Activated T-helper 1 cell treated with anti-CD3 and anti-CD28 coated beads, Interleukin-2, amount 50 U/mL, for 16 hours (primary cell): ENCODE measurements at regions not wholly inside any gene's neighbourhood (a gene's known extent, or its start where the extent isn't known, plus 50 kb on each side); places are given as distances from the start of the nearest gene placed in this dataset.
"Not testable (repeated sequence)": the region's sequence is repeated elsewhere in the genome, so short reads cannot be mapped to it uniquely, and the experiment has no call there.

Experiments used
- DNase-seq, 2 donors: peaks; one replicate each; pipeline ENCODE4 v3.0.0-alpha.2; 2020; ENCODE audit warnings: low read depth in 1 of 2, low spot score in 1 of 2

GRCh38 chr4:180310616-180311015, 1932.6 kb upstream of the TENM3 start:
- no peak for DNase-seq

GRCh38 chr4:180314972-180315371, 1928.2 kb upstream of the TENM3 start:
- no peak for DNase-seq

GRCh38 chr4:180330521-180330920, 1912.7 kb upstream of the TENM3 start:
- DNase-seq: no peak

DNA sequence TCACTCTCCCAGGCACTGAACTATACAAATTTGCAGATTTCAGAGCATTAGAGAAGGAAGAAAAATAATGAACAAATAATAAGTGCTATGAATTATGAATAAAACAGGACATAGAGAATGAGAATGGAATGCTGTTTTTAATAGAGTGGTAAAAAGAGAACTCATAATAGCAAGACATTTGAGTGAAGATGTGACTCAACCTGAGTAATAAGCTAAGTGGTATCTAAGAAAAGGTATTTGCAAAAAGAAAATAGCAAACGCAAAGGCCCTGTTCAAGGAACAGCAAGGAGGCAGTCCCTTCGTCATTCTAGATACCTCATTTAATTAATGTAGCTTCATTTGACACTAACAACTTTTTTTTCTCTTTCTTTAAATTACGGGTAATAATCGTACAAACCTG, 1910.0 kb upstream of the TENM3 start:
- no peak for DNase-seq

GRCh38 chr4:180335566-180335965, 1907.6 kb upstream of the TENM3 start:
- DNase-seq: no peak

DNA sequence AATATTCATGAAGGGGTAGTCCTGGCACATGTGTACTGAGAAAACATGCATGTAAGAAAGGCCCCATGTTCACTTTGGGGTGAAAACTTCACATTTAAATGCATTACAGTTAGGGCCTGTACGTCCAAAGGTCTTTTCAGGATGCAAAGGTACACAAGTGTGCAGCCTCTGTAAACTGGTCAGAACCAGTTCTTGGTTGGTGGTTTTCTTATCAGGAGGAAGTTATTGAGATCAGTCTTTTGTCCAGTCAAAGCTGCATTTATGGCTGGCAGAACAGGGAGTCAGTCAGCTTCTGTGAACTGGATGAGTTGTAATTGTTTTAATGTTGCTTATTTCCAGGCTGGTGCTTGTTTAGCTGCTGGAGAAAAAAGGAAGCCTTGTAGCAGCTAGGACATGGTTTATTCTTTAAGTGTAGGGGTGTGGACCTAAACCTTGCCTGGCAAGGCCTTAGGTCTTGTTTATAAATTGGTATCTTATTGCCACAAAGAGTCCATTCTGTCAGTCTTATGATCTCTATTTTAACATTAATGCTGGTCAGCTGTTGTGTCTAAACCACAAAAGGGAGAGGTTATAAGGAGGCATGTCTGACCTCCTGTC, 1906.6 kb upstream of the TENM3 start:
- DNase-seq: no peak

GRCh38 chr4:180341926-180342325, 1901.3 kb upstream of the TENM3 start:
- no peak for DNase-seq

DNA sequence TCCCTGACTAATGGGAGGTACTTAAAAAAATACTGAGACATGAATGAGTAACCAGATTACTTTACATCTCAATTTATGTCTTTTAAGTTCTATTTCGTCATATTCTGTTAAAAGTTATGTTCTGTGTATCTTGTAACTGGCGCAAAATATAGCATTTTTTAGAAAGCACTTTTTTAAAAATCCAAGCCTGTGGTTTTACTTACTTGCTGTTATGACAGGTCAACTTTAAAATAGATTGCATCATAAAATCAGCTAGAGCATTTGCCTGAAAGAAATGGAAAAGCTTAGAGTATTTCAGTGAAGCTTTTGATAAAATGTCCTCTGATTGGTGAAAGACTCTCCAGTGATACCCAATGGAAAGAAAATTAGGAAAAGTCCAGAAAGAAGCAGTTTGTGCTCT, 1892.3 kb upstream of the TENM3 start:
- no peak for DNase-seq

GRCh38 chr4:180356766-180357165, 1886.4 kb upstream of the TENM3 start:
- no peak for DNase-seq

DNA sequence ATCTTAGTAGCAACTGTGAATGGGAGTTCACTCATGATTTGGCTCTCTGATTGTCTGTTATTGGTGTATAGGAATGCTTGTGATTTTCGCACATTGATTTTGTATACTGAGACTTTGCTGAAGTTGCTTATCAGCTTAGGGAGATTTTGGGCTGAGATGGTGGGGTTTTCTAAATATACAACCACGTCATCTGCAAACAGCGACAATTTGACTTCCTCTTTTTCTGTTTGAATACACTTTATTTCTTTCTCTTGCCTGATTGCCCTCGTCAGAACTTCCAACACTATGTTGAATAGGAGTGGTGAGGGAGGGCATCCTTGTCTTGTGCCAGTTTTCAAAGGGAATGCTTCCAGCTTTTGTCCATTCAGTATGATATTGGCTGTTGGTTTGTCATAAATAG, 1883.1 kb upstream of the TENM3 start:
- not testable (repeated sequence) for DNase-seq

GRCh38 chr4:180363815-180364214, 1879.4 kb upstream of the TENM3 start:
- no peak for DNase-seq

DNA sequence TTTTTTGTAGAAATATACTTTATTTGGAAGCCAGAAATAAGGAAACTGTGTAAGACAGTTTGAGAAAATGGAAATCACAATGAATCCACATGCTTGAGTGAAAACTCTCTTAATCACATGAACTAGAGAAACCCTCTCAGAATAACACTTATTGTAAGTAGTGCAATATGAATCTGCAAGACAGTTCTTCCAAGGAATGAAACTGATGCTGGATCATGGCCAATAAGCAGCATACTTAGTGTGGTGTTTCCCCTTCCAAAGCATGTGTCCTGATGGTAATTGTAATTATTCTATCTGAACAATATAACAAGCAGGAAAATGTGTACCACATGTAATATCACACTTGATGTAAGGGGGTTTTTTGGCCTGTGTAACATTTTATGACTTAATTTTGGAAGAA, 1870.5 kb upstream of the TENM3 start:
- no peak for DNase-seq

DNA sequence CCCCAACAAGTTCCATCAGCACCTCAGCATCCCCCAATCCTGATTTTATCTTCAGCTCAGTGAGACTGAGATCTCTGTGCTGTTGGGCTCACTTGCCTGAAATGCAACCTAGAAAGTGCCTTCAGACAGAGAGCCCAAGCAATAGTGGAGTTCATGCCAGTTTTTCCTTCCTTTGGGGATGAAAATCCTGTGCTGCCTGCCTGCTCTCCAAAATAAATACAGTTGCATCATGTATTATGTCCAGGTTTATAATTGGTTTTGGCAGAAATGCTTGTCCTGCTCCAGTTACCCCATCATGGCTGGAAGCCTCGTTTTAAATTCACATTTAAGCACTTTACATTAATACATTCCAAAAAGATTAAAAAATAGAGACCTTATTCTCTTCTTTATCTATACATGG, 1865.5 kb upstream of the TENM3 start:
- DNase-seq: no peak

GRCh38 chr4:180380733-180381132, 1862.5 kb upstream of the TENM3 start:
- no peak for DNase-seq

GRCh38 chr4:180391613-180392012, 1851.6 kb upstream of the TENM3 start:
- no peak for DNase-seq

DNA sequence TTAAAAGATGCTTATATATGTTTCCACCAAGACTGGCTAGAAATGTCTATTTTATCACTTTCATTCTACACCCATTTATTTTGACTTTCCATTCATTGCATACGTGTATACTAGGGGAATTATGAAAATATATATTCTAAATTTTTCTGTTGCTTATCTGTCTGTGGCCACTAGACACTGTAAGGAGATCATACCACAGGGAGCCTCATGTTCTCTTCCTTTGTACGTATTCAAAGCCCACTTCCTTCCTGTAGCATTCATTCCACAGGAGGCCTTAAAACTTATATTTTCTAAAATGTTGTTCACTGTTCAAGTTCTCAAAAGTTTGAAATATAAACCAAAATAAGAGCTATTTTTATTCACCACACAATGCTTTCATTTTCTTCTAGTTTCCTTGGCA, 1848.9 kb upstream of the TENM3 start:
- DNase-seq: no peak

- DNase-seq: no peak
Observed at GRCh38 chr4:180394730-180395129, 1848.5 kb upstream of the TENM3 start.

- DNase-seq: no peak
Observed at GRCh38 chr4:180398564-180398963, 1844.6 kb upstream of the TENM3 start.

GRCh38 chr4:180407275-180407885, 1835.8 kb upstream of the TENM3 start:
- DNase-seq: no peak

DNA sequence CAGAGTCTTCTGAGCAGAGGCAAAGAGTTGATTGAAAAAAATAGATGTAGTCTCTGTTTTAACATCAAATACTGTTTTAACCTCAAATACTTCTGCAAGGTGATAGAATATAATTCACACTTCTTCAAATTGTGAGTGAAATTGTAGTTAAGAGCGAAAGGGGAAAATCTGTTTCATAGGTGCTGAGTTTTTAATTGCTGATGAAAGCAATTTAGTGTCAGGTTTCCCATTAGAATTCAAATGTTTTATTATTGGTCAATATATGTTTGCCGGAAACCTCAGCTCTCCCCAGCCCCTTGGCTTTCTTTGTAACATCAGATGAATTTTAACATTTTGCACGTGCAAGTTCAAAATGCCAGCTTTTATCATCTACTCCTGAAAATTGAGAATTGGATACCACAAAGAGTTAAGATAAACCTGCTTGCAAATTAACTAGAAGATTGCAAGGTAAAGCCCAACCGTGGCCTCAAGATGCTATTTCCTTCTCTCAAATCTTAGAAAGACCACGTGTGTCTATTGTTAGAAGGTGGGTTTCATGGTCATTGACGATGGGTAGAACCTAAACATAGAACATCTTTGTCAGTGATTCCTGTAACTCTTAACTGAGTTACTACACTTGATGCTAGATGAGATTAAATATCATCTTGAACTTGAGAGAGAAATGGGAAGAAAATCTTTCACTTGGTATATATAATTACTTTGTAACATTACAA, 1824.2 kb upstream of the TENM3 start:
- DNase-seq: no peak

GRCh38 chr4:180422989-180423711, 1820.1 kb upstream of the TENM3 start:
- DNase-seq: no peak

- DNase-seq: no peak
Observed at GRCh38 chr4:180423712-180424057, 1819.5 kb upstream of the TENM3 start.
